IPS-NIHi7 (cell line): ENCODE measurements at regions not wholly inside any gene's neighbourhood (a gene's known extent, or its start where the extent isn't known, plus 50 kb on each side); places are given as distances from the start of the nearest gene placed in this dataset.
"Not testable (repeated sequence)": the region's sequence is repeated elsewhere in the genome, so short reads cannot be mapped to it uniquely, and the experiment has no call there.

Experiments
- DNase-seq: peaks from one replicate; pipeline ENCODE4 v3.0.0; 2012; ENCODE audit warnings: mixed read lengths; ENCODE audit errors: extremely low spot score

GRCh38 chr6:119449331-119450156, 100.0 kb upstream of the MAN1A1 start:
- DNase-seq = no peak

GRCh38 chr6:119447921-119448320, 98.4 kb upstream of the MAN1A1 start:
- no peak for DNase-seq

GRCh38 chr6:119446609-119447008, 97.0 kb upstream of the MAN1A1 start:
- DNase-seq = no peak

- DNase-seq = peak; percentile 12
These were observed 96.6 kb upstream of the MAN1A1 start for GRCh38 chr6:119446115-119446554.

- DNase-seq = peak; percentile 16
These were observed 96.1 kb upstream of the MAN1A1 start for GRCh38 chr6:119445666-119446065.

GRCh38 chr6:119444642-119445557, 95.3 kb upstream of the MAN1A1 start:
- DNase-seq = no peak

- no peak for DNase-seq
These were observed 94.6 kb upstream of the MAN1A1 start for GRCh38 chr6:119443993-119444641.

GRCh38 chr6:119442776-119443184, 93.2 kb upstream of the MAN1A1 start:
- no peak for DNase-seq

- no peak for DNase-seq
These were observed 91.4 kb upstream of the MAN1A1 start for GRCh38 chr6:119440953-119441352.

GRCh38 chr6:119436583-119436982, 87.0 kb upstream of the MAN1A1 start:
- no peak for DNase-seq

GRCh38 chr6:119431799-119432198, 82.2 kb upstream of the MAN1A1 start:
- no peak for DNase-seq

GRCh38 chr6:119430805-119431204, 81.2 kb upstream of the MAN1A1 start:
- no peak for DNase-seq

- no peak for DNase-seq
These were observed 79.1 kb upstream of the MAN1A1 start for GRCh38 chr6:119428633-119429032.

- no peak for DNase-seq
These were observed 77.1 kb upstream of the MAN1A1 start for GRCh38 chr6:119426619-119427018.

GRCh38 chr6:119423996-119424395, 74.4 kb upstream of the MAN1A1 start:
- DNase-seq = no peak

GRCh38 chr6:119418084-119418483, 68.5 kb upstream of the MAN1A1 start:
- DNase-seq = not testable (repeated sequence)

GRCh38 chr6:119407156-119407555, 57.6 kb upstream of the MAN1A1 start:
- no peak for DNase-seq

- not testable (repeated sequence) for DNase-seq
These were observed 55.6 kb upstream of the MAN1A1 start for GRCh38 chr6:119405114-119405513.
